Coronary artery (tissue), 2 donors: ENCODE measurements at regions not wholly inside any gene's neighbourhood (a gene's known extent, or its start where the extent isn't known, plus 50 kb on each side); places are given as distances from the start of the nearest gene placed in this dataset.

Experiments
- DNase-seq: peaks from one replicate; pipeline ENCODE4 v3.0.0-alpha.2; 2017; ENCODE audit warnings: low spot score
- H3K27ac ChIP-seq, 2 donors: fragments of 200-600 bp; sonication (generic); one replicate each; pipeline ENCODE4 v1.5.1; 2016 to 2019
- H3K4me3 ChIP-seq: fragments of 200-600 bp; sonication (generic); 2 replicates; pipeline ENCODE4 v1.5.1; 2016; ENCODE audit warnings: mild to moderate bottlenecking, moderate library complexity
- TF ChIP-seq, protein P1 (sequence below): fragments of 200-600 bp; sonication (generic); IDR thresholded peaks from one replicate; pipeline ENCODE4 v1.5.1; 2019; ENCODE audit warnings: antibody characterized with exemption

DNA sequence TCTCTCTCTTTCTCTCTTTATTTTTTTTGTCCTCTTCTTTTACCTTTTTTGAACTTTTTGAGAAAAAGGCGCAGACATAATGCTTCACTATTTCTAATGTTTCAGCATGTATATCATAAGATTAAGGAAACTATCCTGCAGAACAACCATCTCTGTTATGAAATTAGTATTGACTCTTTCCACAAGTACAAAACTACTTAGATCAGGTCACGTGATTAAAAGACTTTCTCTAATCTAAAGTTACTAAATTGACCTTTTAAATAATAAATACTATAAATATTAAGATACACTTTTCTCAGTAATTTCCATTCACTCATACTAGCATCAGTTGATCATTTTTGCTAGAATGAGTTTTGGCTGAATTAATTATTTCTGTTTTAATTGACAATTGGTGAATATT, 844.5 kb upstream of the LRFN5 start:
- no peak overlapping the region for H3K4me3 ChIP-seq
- no peak overlapping the region for H3K27ac ChIP-seq
- TF ChIP-seq, protein P1, sequence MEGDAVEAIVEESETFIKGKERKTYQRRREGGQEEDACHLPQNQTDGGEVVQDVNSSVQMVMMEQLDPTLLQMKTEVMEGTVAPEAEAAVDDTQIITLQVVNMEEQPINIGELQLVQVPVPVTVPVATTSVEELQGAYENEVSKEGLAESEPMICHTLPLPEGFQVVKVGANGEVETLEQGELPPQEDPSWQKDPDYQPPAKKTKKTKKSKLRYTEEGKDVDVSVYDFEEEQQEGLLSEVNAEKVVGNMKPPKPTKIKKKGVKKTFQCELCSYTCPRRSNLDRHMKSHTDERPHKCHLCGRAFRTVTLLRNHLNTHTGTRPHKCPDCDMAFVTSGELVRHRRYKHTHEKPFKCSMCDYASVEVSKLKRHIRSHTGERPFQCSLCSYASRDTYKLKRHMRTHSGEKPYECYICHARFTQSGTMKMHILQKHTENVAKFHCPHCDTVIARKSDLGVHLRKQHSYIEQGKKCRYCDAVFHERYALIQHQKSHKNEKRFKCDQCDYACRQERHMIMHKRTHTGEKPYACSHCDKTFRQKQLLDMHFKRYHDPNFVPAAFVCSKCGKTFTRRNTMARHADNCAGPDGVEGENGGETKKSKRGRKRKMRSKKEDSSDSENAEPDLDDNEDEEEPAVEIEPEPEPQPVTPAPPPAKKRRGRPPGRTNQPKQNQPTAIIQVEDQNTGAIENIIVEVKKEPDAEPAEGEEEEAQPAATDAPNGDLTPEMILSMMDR: no peak
- no peak for DNase-seq

DNA sequence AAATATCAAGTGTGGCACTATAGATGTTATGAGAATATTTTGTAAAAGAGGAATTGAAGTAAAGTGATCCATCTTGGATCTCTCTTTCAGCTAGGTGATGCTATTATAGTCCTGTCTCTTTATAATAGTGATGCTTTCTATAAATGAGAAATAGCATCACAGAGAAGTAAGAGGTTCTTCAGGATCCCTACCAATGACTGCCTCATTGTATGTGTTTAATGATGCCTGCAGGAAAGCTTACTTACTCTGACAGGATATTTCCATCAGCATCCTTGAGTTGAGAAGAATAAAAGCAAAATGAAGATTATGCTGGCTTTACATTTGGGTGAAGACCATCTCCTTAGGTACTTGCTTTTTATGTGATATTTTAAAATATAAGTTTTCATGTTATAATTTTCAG, 846.0 kb upstream of the LRFN5 start:
- DNase-seq: no peak
- H3K4me3 ChIP-seq: no peak overlapping the region
- H3K27ac ChIP-seq: no peak overlapping the region
- TF ChIP-seq, protein P1: no peak

DNA sequence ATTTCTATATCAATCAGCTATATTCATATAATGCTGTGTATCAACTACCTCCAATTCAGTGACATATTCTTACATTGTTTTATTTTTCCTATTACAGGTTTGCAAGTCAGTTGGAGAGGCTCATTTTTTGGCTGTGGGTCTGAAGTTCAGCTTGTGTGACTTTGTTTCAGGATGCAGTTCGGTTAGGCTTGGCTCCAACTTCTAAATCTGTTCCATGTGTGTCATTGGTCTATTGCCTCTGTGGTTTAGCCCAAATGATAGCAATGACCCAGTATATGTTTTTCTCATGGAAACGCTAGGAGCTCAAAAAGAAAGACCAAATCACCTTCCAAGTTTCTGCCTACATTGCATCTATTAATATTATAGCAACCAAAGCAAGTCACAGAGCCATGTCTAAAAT, 848.6 kb upstream of the LRFN5 start:
- TF ChIP-seq, protein P1: no peak
- H3K4me3 ChIP-seq: no peak overlapping the region
- no peak for DNase-seq
- no peak overlapping the region for H3K27ac ChIP-seq

DNA sequence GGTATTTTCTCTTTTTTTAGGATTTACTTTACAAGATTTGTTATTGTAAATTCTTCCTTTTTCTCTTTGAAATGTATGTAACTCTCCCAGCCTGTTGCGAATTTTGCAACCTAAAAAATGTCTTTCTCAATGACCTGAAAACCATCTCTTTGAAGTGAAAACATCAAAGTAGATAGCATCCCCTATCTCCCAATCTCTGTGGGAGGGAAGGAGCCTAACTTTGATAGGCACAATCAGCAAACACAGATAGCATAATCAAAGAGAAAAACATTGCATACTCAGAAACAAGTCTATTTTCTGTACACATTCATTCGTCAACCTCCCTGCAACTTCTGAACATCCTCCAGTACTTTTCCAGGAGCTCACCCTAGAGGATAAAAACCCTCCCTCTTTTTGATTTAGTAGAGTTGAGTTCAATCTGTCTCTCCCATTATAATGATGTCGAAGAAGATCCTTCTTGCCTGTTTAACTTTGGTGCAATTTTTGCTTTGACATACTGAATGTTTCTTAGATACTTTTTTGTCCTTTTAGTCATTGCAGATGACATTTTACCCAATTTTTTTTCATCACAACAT, 849.2 kb upstream of the LRFN5 start:
- no peak for DNase-seq
- no peak overlapping the region for H3K4me3 ChIP-seq
- H3K27ac ChIP-seq: no peak overlapping the region
- TF ChIP-seq, protein P1: no peak

DNA sequence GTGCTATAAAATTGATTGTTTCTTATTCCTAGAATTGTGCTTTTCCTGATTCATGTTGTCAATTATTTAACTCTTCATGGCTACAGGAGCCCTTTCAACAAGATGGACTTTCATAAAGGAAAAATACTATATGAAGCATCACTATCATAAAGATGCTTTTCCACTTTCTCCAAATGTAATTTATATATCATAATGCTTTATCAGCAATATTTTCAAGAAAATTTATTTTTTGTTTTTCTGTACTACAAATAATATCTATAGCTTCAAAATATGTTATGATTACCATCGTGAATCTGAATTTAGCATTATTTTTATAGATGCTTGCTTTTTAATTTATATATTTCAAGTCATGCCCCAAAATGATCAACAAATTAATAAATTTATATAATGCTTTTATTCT, 873.5 kb upstream of the LRFN5 start:
- H3K4me3 ChIP-seq: no peak overlapping the region
- TF ChIP-seq, protein P1: no peak
- no peak for DNase-seq
- H3K27ac ChIP-seq: no peak overlapping the region

DNA sequence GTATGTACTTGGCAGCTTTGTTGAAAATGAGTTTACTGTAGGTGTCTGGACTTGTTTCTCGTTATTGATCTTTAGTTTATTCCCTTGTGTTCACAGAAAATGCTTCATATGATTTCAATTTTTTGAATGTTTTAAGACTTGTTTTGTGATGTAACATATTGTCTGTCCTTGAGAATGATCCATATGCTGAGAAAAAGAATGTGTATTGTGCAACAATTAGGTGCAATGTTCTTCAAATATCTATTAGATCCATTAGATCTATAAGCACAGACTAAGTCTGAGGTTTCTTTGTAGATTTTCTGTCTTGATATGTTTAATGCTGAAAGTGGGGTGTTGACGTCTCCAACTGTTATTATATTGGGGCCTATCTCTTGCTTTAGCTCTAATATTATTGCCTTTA, 879.6 kb upstream of the LRFN5 start:
- DNase-seq: no peak
- TF ChIP-seq, protein P1: no peak
- no peak overlapping the region for H3K4me3 ChIP-seq
- no peak overlapping the region for H3K27ac ChIP-seq

DNA sequence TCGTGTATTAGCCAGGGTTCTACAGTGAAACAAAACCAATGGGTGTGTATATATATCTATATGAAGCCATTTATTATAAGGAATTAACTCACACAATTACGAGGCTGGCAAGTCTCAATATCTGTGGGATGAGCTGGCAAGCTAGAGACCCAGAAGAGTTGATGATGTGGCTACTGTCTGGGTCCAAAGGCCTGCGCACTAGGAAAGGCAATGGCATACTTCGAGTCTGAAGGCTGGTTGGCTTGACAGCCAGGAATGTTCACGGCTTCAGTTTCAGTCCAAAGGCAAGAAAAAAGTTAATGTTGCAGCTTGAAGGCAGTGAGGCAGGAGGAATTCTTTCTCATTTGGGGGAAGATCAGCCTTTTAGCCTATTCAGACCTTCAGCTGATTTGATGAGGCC, 893.3 kb upstream of the LRFN5 start:
- no peak for DNase-seq
- H3K4me3 ChIP-seq: no peak overlapping the region
- H3K27ac ChIP-seq: no peak overlapping the region
- TF ChIP-seq, protein P1: no peak
